GM18517 (cell line): ENCODE measurements at regions not wholly inside any gene's neighbourhood (a gene's known extent, or its start where the extent isn't known, plus 50 kb on each side); places are given as distances from the start of the nearest gene placed in this dataset.
"Not testable (repeated sequence)": the region's sequence is repeated elsewhere in the genome, so short reads cannot be mapped to it uniquely, and the experiment has no call there.

Experiments
- ATAC-seq: cut with Tn5 transposase; IDR thresholded peaks from one replicate; pipeline ENCODE4 v1.9.1; 2021; ENCODE audit warnings: mild to moderate bottlenecking, moderate library complexity; ENCODE audit not compliant: unreplicated experiment

GRCh38 chr4:42205541-42205940 lies 53.1 kb upstream of the BEND4 start:
- ATAC-seq = no peak

GRCh38 chr4:42216664-42217063 lies 64.2 kb upstream of the BEND4 start:
- no peak for ATAC-seq

GRCh38 chr4:42225286-42225685 lies 72.8 kb upstream of the BEND4 start:
- ATAC-seq = no peak

GRCh38 chr4:42234817-42235216 lies 82.4 kb upstream of the BEND4 start:
- ATAC-seq = no peak

GRCh38 chr4:42235304-42236021 lies 83.0 kb upstream of the BEND4 start:
- ATAC-seq = no peak

- no peak for ATAC-seq
Observed at GRCh38 chr4:42237010-42237409, 84.6 kb upstream of the BEND4 start.

- ATAC-seq = no peak
Observed at GRCh38 chr4:42237451-42237850, 85.0 kb upstream of the BEND4 start.

- no peak for ATAC-seq
Observed at GRCh38 chr4:42248972-42249371, 96.5 kb upstream of the BEND4 start.

GRCh38 chr4:42252315-42252714 lies 99.9 kb upstream of the BEND4 start:
- ATAC-seq = no peak

- ATAC-seq = not testable (repeated sequence)
Observed at GRCh38 chr4:42257645-42258044, 105.2 kb upstream of the BEND4 start.

- no peak for ATAC-seq
Observed at GRCh38 chr4:42262701-42263490, 110.4 kb upstream of the BEND4 start.

GRCh38 chr4:42265782-42266602 lies 113.5 kb upstream of the BEND4 start:
- ATAC-seq = no peak

GRCh38 chr4:42267724-42268123 lies 115.3 kb upstream of the BEND4 start:
- no peak for ATAC-seq

- ATAC-seq = no peak
Observed at GRCh38 chr4:42268824-42269223, 116.4 kb upstream of the BEND4 start.

- ATAC-seq = no peak
Observed at GRCh38 chr4:42271096-42271495, 118.6 kb upstream of the BEND4 start.

GRCh38 chr4:42277291-42277690 lies 120.0 kb upstream of the SHISA3 start:
- no peak for ATAC-seq

- ATAC-seq = no peak
Observed at GRCh38 chr4:42278709-42279324, 118.5 kb upstream of the SHISA3 start.

- peak; percentile 44 for ATAC-seq
Observed at GRCh38 chr4:42280327-42281095, 116.8 kb upstream of the SHISA3 start.

GRCh38 chr4:42281324-42282020 lies 115.8 kb upstream of the SHISA3 start:
- ATAC-seq = peak; percentile 42
